ENCODE measurements at regions not wholly inside any gene's neighbourhood (a gene's known extent, or its start where the extent isn't known, plus 50 kb on each side); places are given as distances from the start of the nearest gene placed in this dataset.

- no peak for TF ChIP-seq CTCF (IDR thresholded peaks at IDR 0.05)
- TF ChIP-seq POLR2A (IDR thresholded peaks at IDR 0.05) = no peak
Observed at GRCh38 chr17:51510940-51511339, 250.6 kb downstream of the UTP18 start.

Measured in thyroid gland (tissue), 4 donors.